Kidney (tissue), 13 donors: ENCODE measurements at regions not wholly inside any gene's neighbourhood (a gene's known extent, or its start where the extent isn't known, plus 50 kb on each side); places are given as distances from the start of the nearest gene placed in this dataset.
A peak's percentile ranks its signal among the peaks of the same experiment; 100 is the strongest.

Experiments
- DNase-seq, 5 donors: peaks; one replicate each; pipeline ENCODE4 v3.0.0-alpha.2; 2013 to 2020
- FAIRE-seq: peaks from 2 replicates; lab custom pipeline; 2012; peaks lifted over from hg19 to GRCh38; lab: Jason Lieb, UNC
- H3K27ac ChIP-seq, 2 donors: one replicate each; pipeline ENCODE4 v1.7.0; 2013; ENCODE audit warnings: low read depth in 2 of 2, low read length in 2 of 2, inconsistent platforms in 1 of 2
- H3K27me3 ChIP-seq: one replicate; pipeline ENCODE4 v1.7.1; 2013; ENCODE audit warnings: low read length, inconsistent platforms; ENCODE audit not compliant: control insufficient read depth, insufficient read depth
- H3K36me3 ChIP-seq, 3 donors: one replicate each; pipeline versions ENCODE4 v1.7.0 to v1.7.1; 2013; ENCODE audit warnings: low read length in 3 of 3, control low read depth in 1 of 3, inconsistent platforms in 1 of 3; ENCODE audit not compliant: insufficient read depth in 3 of 3, control insufficient read depth in 2 of 3
- H3K4me1 ChIP-seq, 3 donors: one replicate each; pipeline versions ENCODE4 v1.7.0 to v1.7.1; 2013; ENCODE audit warnings: low read length in 3 of 3, inconsistent platforms in 1 of 3, low read depth in 1 of 3; ENCODE audit not compliant: control insufficient read depth in 2 of 3, insufficient read depth in 2 of 3
- H3K4me3 ChIP-seq, 3 donors: one replicate each; pipeline versions ENCODE4 v1.7.0 to v1.8.1; 2013; ENCODE audit warnings: low read length in 3 of 3, control low read depth in 1 of 3, inconsistent platforms in 1 of 3
- H3K9ac ChIP-seq, 3 donors: one replicate each; pipeline versions ENCODE4 v1.7.0 to v1.7.1; 2013; ENCODE audit warnings: low read length in 3 of 3, control low read depth in 1 of 3, inconsistent platforms in 1 of 3
- H3K9me3 ChIP-seq, 3 donors: one replicate each; pipeline versions ENCODE4 v1.7.0 to v1.7.1; 2013; ENCODE audit warnings: low read length in 3 of 3, control low read depth in 1 of 3, inconsistent platforms in 1 of 3; ENCODE audit not compliant: control insufficient read depth in 2 of 3, insufficient read depth in 1 of 3
- CTCF ChIP-seq: IDR thresholded peaks from 3 replicates; pipeline ENCODE4 v1.5.1; 2012; ENCODE audit warnings: mild to moderate bottlenecking, moderate library complexity, borderline replicate concordance; ENCODE audit not compliant: insufficient read depth; ENCODE audit errors: extremely low read depth
- intact Hi-C: fragments of 100-400 bp; cut with DNase I; formaldehyde crosslinking; loops from one replicate; pipeline ENCODE4 v1.11.1; 2022
- donor health status: control.
- donor health status: control.
- donor health status: control.
- donor health status: control.
- donor health status: control.
- donor health status: DM: yes; HTN: yes; CAD: no.
- donor health status: Normal renal cell carcinoma (clear cell type).

DNA sequence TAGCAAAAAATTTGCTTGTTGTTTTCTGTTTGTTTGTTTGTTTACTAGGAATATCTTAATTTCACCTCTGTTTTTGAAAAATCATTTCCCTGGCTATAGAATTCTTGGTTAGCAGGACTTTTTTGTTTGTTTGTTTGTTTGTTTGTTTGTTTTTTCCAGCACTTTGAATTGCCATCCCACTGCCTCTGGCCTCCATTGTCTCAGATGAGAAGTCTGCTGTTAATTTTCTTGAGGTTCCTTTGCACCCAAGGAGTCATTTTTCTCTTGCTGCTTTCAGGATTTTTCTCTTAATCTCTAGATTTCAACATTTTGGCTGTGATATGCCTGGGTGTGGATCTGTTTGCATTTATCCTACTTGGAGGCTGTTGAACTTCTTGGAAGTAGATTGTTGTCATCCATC lies 105.7 kb downstream of the FOXL3 start:
- intact Hi-C loops = no loop called here

DNA sequence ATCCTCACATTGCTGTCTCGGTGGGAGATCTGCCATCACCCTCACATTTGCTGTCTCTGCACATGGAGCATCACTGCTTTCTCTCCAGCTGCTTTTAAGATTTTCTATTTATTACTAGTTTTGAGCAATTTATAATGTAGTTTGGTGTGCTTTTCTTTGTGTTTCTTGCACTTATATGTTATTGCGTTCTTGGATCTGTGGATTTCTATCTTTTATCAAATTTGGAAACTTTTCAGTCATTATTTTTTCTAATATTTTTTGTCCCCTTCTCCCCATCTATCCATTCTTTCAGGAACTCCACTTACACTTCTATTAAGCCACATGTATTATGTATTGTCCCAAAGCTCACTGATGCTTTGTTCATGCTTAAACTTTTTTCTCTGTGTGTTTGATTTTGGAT lies 108.9 kb downstream of the FOXL3 start:
- TF ChIP-seq CTCF = no peak
- Histone ChIP-seq H3K27me3 (no peaks in the 10 kb centered on the region), H3K4me3 (no peak overlapping the region), H3K36me3 (no peaks in the 10 kb centered on the region), H3K27ac (no peak overlapping the region), H3K4me1 (no peaks in the 10 kb centered on the region), H3K9me3 (peaks cover 0 to 22% (median 0%) of the 10 kb centered on the region in 3 donors), H3K9ac (no peak overlapping the region)
- intact Hi-C loops = no loop called here
- FAIRE-seq = no peak
- DNase-seq = no peak

More for the DNA sequence above, 105.7 kb downstream of the FOXL3 start:
- Histone ChIP-seq H3K27ac (no peak overlapping the region), H3K4me3 (no peak overlapping the region), H3K36me3 (no peaks in the 10 kb centered on the region), H3K27me3 (no peaks in the 10 kb centered on the region), H3K9ac (no peak overlapping the region), H3K9me3 (peaks cover 0 to 22% (median 0%) of the 10 kb centered on the region in 3 donors), H3K4me1 (no peaks in the 10 kb centered on the region)
- no peak for TF ChIP-seq CTCF
- FAIRE-seq (no peak), DNase-seq (no peak)

DNA sequence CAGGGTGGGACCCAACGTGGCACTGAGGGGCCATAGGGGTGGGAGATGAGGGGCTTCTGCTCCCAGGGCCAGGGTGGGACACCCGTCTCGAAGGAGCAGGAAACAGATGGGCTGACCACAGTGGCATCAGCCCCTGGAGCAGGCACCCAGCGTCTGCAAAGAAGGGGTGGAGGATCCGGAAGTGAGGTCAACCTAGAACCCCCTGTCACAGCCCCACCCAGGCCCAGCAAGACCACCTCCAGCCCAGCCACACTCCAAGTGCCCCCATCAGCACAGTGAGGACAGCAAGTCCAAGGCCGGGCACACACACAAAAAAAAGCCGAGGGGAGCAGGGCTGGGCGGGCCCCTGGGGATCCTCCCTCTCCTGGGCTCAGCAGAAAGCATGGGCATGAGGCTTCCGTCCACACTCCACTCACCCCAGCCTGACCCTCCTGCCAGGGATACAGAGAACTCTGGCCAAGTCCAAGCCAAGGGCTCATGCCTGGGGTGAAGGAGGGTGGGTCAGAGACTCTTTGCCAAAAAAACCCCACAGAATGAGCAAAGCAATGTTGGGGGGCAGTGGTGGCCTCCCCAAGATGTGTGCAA lies 111.0 kb downstream of the FOXL3 start:
- Histone ChIP-seq H3K4me1 (no peaks in the 10 kb centered on the region), H3K9me3 (peaks cover 0 to 13% (median 0%) of the 10 kb centered on the region in 3 donors), H3K27ac (no peak overlapping the region), H3K4me3 (no peak overlapping the region), H3K27me3 (no peaks in the 10 kb centered on the region), H3K9ac (no peak overlapping the region), H3K36me3 (no peaks in the 10 kb centered on the region)
- FAIRE-seq (no peak), DNase-seq (peak in 2 of 5 donors; percentile 3 to 47)
- intact Hi-C loops = no loop called here
- no peak for TF ChIP-seq CTCF

- no peaks in the 10 kb centered on the region for H3K4me1 ChIP-seq
- H3K4me3 ChIP-seq = no peak overlapping the region
- no peak overlapping the region for H3K27ac ChIP-seq
- H3K9ac ChIP-seq = no peak overlapping the region
- DNase-seq = peak in 2 of 5 donors; percentile 4 to 26
- no peaks in the 10 kb centered on the region for H3K27me3 ChIP-seq
- no peaks in the 10 kb centered on the region for H3K36me3 ChIP-seq
- intact Hi-C loops = no loop called here
- H3K9me3 ChIP-seq = peaks cover 0 to 8% (median 0%) of the 10 kb centered on the region in 3 donors
- no peak for FAIRE-seq
- no peak for TF ChIP-seq CTCF
These were observed 111.5 kb downstream of the FOXL3 start for GRCh38 chr7:401495-401894.
